ENCODE measurements at regions not wholly inside any gene's neighbourhood (a gene's known extent, or its start where the extent isn't known, plus 50 kb on each side); places are given as distances from the start of the nearest gene placed in this dataset.

- H3K27ac Mint-ChIP-seq, result no peak overlapping the region
- no peaks in the 10 kb centered on the region for H3K36me3 ChIP-seq (ENCODE audit: insufficient read depth, low read length)
- no peaks in the 10 kb centered on the region for H3K27me3 ChIP-seq (ENCODE audit: insufficient read depth, low read length)
- no peaks in the 10 kb centered on the region for H3K4me1 Mint-ChIP-seq
- H3K4me3 ChIP-seq (ENCODE audit: low read length in 2 of 2), result no peak overlapping the region
- H3K27ac ChIP-seq (ENCODE audit: low read depth, low read length), result no peak overlapping the region
- H3K27me3 Mint-ChIP-seq, result peaks cover 3 to 4% of the 10 kb centered on the region in 2 donors
- intact Hi-C loops (cut with micrococcal nuclease), result no loop called here
- H3K4me1 ChIP-seq (ENCODE audit: insufficient read depth, low read length), result no peaks in the 10 kb centered on the region
- H3K4me3 Mint-ChIP-seq, result no peak overlapping the region
- H3K9me3 Mint-ChIP-seq, result peaks cover 0 to 9% (median 2%) of the 10 kb centered on the region in 8 donors
- CTCF ChIA-PET (ENCODE audit: partially characterized antibody), result no interaction called here
- H3K36me3 Mint-ChIP-seq, result no peaks in the 10 kb centered on the region
- no peaks in the 10 kb centered on the region for H3K9me3 ChIP-seq (ENCODE audit: control insufficient read depth in 1 of 2, low read length in 2 of 2)
- DNase-seq, result no peak
- POLR2A ChIA-PET (ENCODE audit: partially characterized antibody), result no interaction called here
Observed at GRCh38 chr19:28915737-28916460, 297.1 kb downstream of the UQCRFS1 start.

DNA sequence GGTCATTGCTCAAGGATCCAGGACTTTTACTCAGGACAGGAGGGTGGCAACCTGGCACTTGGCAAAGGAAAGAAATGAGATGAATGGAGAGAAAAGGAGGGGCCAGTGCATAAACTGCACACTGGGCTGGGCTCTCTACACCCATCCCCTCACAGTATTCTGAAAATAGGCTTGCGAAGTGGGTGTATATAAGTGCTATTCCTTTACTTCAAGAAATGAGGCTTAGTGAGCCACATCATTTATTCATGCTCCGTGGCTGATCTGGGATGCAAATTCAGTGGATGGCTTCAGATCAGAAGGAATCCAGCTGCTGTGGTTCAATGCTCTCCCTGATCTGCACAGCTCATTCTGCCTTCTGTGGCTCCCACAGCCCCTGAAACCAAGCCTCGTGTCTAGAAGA, 297.7 kb downstream of the UQCRFS1 start:
- Mint-ChIP-seq H3K9me3 (peaks cover 0 to 9% (median 2%) of the 10 kb centered on the region in 8 donors), H3K27ac (no peak overlapping the region), H3K27me3 (peaks cover 3 to 4% of the 10 kb centered on the region in 2 donors), H3K4me3 (no peak overlapping the region), H3K36me3 (no peaks in the 10 kb centered on the region), H3K4me1 (no peaks in the 10 kb centered on the region)
- Histone ChIP-seq H3K4me3 (ENCODE audit: low read length in 2 of 2) (no peak overlapping the region), H3K4me1 (ENCODE audit: insufficient read depth, low read length) (no peaks in the 10 kb centered on the region), H3K27me3 (ENCODE audit: insufficient read depth, low read length) (no peaks in the 10 kb centered on the region), H3K9me3 (ENCODE audit: control insufficient read depth in 1 of 2, low read length in 2 of 2) (no peaks in the 10 kb centered on the region), H3K27ac (ENCODE audit: low read depth, low read length) (no peak overlapping the region), H3K36me3 (ENCODE audit: insufficient read depth, low read length) (no peaks in the 10 kb centered on the region)
- intact Hi-C loops (cut with micrococcal nuclease), result no loop called here
- ChIA-PET CTCF (ENCODE audit: partially characterized antibody) (no interaction called here), POLR2A (ENCODE audit: partially characterized antibody) (no interaction called here)
- DNase-seq, result no peak

- Mint-ChIP-seq H3K4me3 (no peak overlapping the region), H3K36me3 (no peaks in the 10 kb centered on the region), H3K9me3 (peaks cover 0 to 9% (median 3%) of the 10 kb centered on the region in 8 donors), H3K27me3 (peaks cover 3 to 4% of the 10 kb centered on the region in 2 donors), H3K27ac (no peak overlapping the region), H3K4me1 (no peaks in the 10 kb centered on the region)
- intact Hi-C loops (cut with micrococcal nuclease), result no loop called here
- Histone ChIP-seq H3K27me3 (ENCODE audit: insufficient read depth, low read length) (no peaks in the 10 kb centered on the region), H3K27ac (ENCODE audit: low read depth, low read length) (no peak overlapping the region), H3K4me1 (ENCODE audit: insufficient read depth, low read length) (no peaks in the 10 kb centered on the region), H3K9me3 (ENCODE audit: control insufficient read depth in 1 of 2, low read length in 2 of 2) (no peaks in the 10 kb centered on the region), H3K36me3 (ENCODE audit: insufficient read depth, low read length) (no peaks in the 10 kb centered on the region), H3K4me3 (ENCODE audit: low read length in 2 of 2) (no peak overlapping the region)
- ChIA-PET CTCF (ENCODE audit: partially characterized antibody) (no interaction called here), POLR2A (ENCODE audit: partially characterized antibody) (no interaction called here)
- no peak for DNase-seq
Observed at GRCh38 chr19:28914173-28914572, 298.8 kb downstream of the UQCRFS1 start.

- H3K27ac ChIP-seq (ENCODE audit: low read depth, low read length), result no peak overlapping the region
- intact Hi-C loops (cut with micrococcal nuclease), result no loop called here
- H3K9me3 Mint-ChIP-seq, result peaks cover 0 to 9% (median 3%) of the 10 kb centered on the region in 8 donors
- POLR2A ChIA-PET (ENCODE audit: partially characterized antibody), result no interaction called here
- H3K4me3 Mint-ChIP-seq, result no peak overlapping the region
- no peaks in the 10 kb centered on the region for H3K9me3 ChIP-seq (ENCODE audit: control insufficient read depth in 1 of 2, low read length in 2 of 2)
- CTCF ChIA-PET (ENCODE audit: partially characterized antibody), result interaction anchor here (1.8 kb wide), 1 partner anchor 8 kb away, joined by 4 read pairs; no protein-coding TSS in a partner anchor
- no peaks in the 10 kb centered on the region for H3K4me1 Mint-ChIP-seq
- no peaks in the 10 kb centered on the region for H3K4me1 ChIP-seq (ENCODE audit: insufficient read depth, low read length)
- DNase-seq, result no peak
- H3K27ac Mint-ChIP-seq, result no peak overlapping the region
- peaks cover 3 to 4% of the 10 kb centered on the region in 2 donors for H3K27me3 Mint-ChIP-seq
- no peaks in the 10 kb centered on the region for H3K36me3 ChIP-seq (ENCODE audit: insufficient read depth, low read length)
- H3K27me3 ChIP-seq (ENCODE audit: insufficient read depth, low read length), result no peaks in the 10 kb centered on the region
- H3K36me3 Mint-ChIP-seq, result no peaks in the 10 kb centered on the region
- H3K4me3 ChIP-seq (ENCODE audit: low read length in 2 of 2), result no peak overlapping the region
Observed at GRCh38 chr19:28913626-28914025, 299.3 kb downstream of the UQCRFS1 start.

GRCh38 chr19:28908941-28909340, 304.0 kb downstream of the UQCRFS1 start:
- intact Hi-C loops (cut with micrococcal nuclease), result no loop called here
- Mint-ChIP-seq H3K4me1 (no peaks in the 10 kb centered on the region), H3K27ac (no peak overlapping the region), H3K27me3 (peaks cover 0 to 1% of the 10 kb centered on the region in 2 donors), H3K36me3 (no peaks in the 10 kb centered on the region), H3K9me3 (peaks cover 0 to 5% (median 3%) of the 10 kb centered on the region in 8 donors), H3K4me3 (no peak overlapping the region)
- DNase-seq, result no peak
- Histone ChIP-seq H3K27me3 (ENCODE audit: insufficient read depth, low read length) (no peaks in the 10 kb centered on the region), H3K36me3 (ENCODE audit: insufficient read depth, low read length) (no peaks in the 10 kb centered on the region), H3K27ac (ENCODE audit: low read depth, low read length) (no peak overlapping the region), H3K9me3 (ENCODE audit: control insufficient read depth in 1 of 2, low read length in 2 of 2) (no peaks in the 10 kb centered on the region), H3K4me3 (ENCODE audit: low read length in 2 of 2) (no peak overlapping the region), H3K4me1 (ENCODE audit: insufficient read depth, low read length) (no peaks in the 10 kb centered on the region)
- ChIA-PET POLR2A (ENCODE audit: partially characterized antibody) (no interaction called here), CTCF (ENCODE audit: partially characterized antibody) (no interaction called here)

- intact Hi-C loops (cut with micrococcal nuclease), result no loop called here
- no peaks in the 10 kb centered on the region for H3K4me1 Mint-ChIP-seq
- Histone ChIP-seq H3K4me1 (ENCODE audit: insufficient read depth, low read length) (no peaks in the 10 kb centered on the region), H3K36me3 (ENCODE audit: insufficient read depth, low read length) (no peaks in the 10 kb centered on the region), H3K27me3 (ENCODE audit: insufficient read depth, low read length) (no peaks in the 10 kb centered on the region), H3K9me3 (ENCODE audit: control insufficient read depth in 1 of 2, low read length in 2 of 2) (no peaks in the 10 kb centered on the region), H3K27ac (ENCODE audit: low read depth, low read length) (no peak overlapping the region), H3K4me3 (ENCODE audit: low read length in 2 of 2) (no peak overlapping the region)
- H3K27ac Mint-ChIP-seq, result no peak overlapping the region
- H3K4me3 Mint-ChIP-seq, result no peak overlapping the region
- ChIA-PET POLR2A (ENCODE audit: partially characterized antibody) (no interaction called here), CTCF (ENCODE audit: partially characterized antibody) (no interaction called here)
- H3K9me3 Mint-ChIP-seq, result peaks cover 0 to 5% (median 3%) of the 10 kb centered on the region in 8 donors
- no peaks in the 10 kb centered on the region for H3K36me3 Mint-ChIP-seq
- H3K27me3 Mint-ChIP-seq, result peaks cover 0 to 1% of the 10 kb centered on the region in 2 donors
- DNase-seq, result no peak
Observed at GRCh38 chr19:28907534-28907933, 305.4 kb downstream of the UQCRFS1 start.

DNA sequence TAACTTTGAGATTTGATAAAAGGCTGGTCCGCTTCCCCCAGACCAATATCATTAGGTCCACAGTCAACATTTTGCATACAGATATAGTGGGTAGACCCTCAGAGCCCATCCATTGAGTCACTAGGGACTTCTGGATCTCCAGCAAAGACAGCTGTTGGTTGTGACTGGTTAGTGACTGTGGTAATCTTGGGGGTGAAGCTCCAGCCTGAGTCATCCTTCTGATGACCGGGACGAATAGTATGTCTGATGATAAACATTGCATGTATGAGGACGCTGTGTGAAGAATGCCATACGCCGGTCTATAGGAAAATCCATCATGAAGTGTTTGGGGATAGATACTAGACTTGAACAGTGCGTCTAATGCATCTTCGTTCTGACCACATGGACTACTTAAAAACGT, 307.0 kb downstream of the UQCRFS1 start:
- H3K36me3 ChIP-seq (ENCODE audit: insufficient read depth, low read length), result no peaks in the 10 kb centered on the region
- no peaks in the 10 kb centered on the region for H3K27me3 ChIP-seq (ENCODE audit: insufficient read depth, low read length)
- H3K4me1 ChIP-seq (ENCODE audit: insufficient read depth, low read length), result no peaks in the 10 kb centered on the region
- DNase-seq, result no peak
- Mint-ChIP-seq H3K27ac (no peak overlapping the region), H3K4me3 (no peak overlapping the region), H3K9me3 (peaks cover 0 to 3% (median 0%) of the 10 kb centered on the region in 8 donors), H3K27me3 (peaks cover 0 to 1% of the 10 kb centered on the region in 2 donors), H3K4me1 (no peaks in the 10 kb centered on the region), H3K36me3 (no peaks in the 10 kb centered on the region)
- no peak overlapping the region for H3K4me3 ChIP-seq (ENCODE audit: low read length in 2 of 2)
- CTCF ChIA-PET (ENCODE audit: partially characterized antibody), result no interaction called here
- POLR2A ChIA-PET (ENCODE audit: partially characterized antibody), result no interaction called here
- no peaks in the 10 kb centered on the region for H3K9me3 ChIP-seq (ENCODE audit: control insufficient read depth in 1 of 2, low read length in 2 of 2)
- intact Hi-C loops (cut with micrococcal nuclease), result no loop called here
- H3K27ac ChIP-seq (ENCODE audit: low read depth, low read length), result no peak overlapping the region
